ENCODE measurements at regions not wholly inside any gene's neighbourhood (a gene's known extent, or its start where the extent isn't known, plus 50 kb on each side); places are given as distances from the start of the nearest gene placed in this dataset.

DNA sequence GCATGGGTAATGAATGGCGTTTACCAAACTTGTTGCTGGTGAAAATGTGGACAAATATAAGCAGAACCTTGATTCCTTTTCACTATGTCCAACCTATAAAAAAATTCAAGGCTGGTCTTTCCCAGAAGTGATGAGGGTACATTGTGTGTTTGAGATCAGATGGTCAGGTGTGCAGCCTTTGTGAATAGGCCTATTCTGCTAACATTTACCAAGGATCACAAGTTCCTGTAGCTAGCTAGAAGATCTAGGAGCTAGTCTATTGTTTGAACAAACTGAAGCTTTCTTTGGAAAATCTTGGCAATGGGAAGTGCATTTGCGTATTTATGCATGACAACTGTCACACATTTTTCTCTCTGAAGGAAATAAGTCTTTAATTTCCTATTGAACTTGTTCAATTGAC lies 489.6 kb downstream of the KLF5 start:
- ChIA-PET POLR2A (no interaction called here), CTCF (interaction anchor here (1.5 kb wide), 1 partner anchor 15 kb away, joined by 4 read pairs; no protein-coding TSS in a partner anchor)
- intact Hi-C loops (cut with micrococcal nuclease), result no loop called here
- DNase-seq (no peak), ATAC-seq (no peak)
- no peak overlapping the region for H3K27ac Mint-ChIP-seq
- TF ChIP-seq, protein P1, sequence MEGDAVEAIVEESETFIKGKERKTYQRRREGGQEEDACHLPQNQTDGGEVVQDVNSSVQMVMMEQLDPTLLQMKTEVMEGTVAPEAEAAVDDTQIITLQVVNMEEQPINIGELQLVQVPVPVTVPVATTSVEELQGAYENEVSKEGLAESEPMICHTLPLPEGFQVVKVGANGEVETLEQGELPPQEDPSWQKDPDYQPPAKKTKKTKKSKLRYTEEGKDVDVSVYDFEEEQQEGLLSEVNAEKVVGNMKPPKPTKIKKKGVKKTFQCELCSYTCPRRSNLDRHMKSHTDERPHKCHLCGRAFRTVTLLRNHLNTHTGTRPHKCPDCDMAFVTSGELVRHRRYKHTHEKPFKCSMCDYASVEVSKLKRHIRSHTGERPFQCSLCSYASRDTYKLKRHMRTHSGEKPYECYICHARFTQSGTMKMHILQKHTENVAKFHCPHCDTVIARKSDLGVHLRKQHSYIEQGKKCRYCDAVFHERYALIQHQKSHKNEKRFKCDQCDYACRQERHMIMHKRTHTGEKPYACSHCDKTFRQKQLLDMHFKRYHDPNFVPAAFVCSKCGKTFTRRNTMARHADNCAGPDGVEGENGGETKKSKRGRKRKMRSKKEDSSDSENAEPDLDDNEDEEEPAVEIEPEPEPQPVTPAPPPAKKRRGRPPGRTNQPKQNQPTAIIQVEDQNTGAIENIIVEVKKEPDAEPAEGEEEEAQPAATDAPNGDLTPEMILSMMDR (IDR thresholded peaks at IDR 0.05), result no peak
- no peaks in the 10 kb centered on the region for H3K36me3 Mint-ChIP-seq (ENCODE audit: low read depth)
- no peaks in the 10 kb centered on the region for H3K9me3 Mint-ChIP-seq
- no peak overlapping the region for H3K4me3 Mint-ChIP-seq
- no peaks in the 10 kb centered on the region for H3K4me1 Mint-ChIP-seq (ENCODE audit: low read depth)
- no peaks in the 10 kb centered on the region for H3K27me3 Mint-ChIP-seq

DNA sequence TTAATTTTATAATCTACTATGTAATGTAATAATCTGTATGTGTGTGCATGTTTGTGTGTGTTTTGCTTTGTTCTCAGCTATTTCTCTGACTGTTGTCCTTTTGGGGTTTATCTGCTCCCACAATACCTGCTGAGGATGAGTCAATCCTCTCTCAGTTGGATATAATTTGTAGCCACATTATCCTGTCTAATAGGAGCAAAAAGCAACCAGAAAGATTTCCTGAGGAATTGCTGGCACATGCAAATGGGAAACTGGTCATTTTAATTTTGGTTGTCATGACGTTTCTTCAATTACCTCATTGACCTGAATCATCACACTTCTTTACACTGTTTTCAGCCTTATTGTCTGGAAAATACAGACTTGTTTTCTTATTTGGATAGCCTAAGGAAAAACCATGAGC lies 488.4 kb downstream of the KLF5 start:
- H3K4me1 Mint-ChIP-seq (ENCODE audit: low read depth), result no peaks in the 10 kb centered on the region
- no peak overlapping the region for H3K27ac Mint-ChIP-seq
- ATAC-seq, result no peak
- ChIA-PET POLR2A (no interaction called here), CTCF (no interaction called here)
- no peak overlapping the region for H3K4me3 Mint-ChIP-seq
- no peaks in the 10 kb centered on the region for H3K9me3 Mint-ChIP-seq
- no peak for DNase-seq
- no peaks in the 10 kb centered on the region for H3K36me3 Mint-ChIP-seq (ENCODE audit: low read depth)
- no peaks in the 10 kb centered on the region for H3K27me3 Mint-ChIP-seq
- intact Hi-C loops (cut with micrococcal nuclease), result no loop called here
- TF ChIP-seq, protein P1 (IDR thresholded peaks at IDR 0.05), result no peak

DNA sequence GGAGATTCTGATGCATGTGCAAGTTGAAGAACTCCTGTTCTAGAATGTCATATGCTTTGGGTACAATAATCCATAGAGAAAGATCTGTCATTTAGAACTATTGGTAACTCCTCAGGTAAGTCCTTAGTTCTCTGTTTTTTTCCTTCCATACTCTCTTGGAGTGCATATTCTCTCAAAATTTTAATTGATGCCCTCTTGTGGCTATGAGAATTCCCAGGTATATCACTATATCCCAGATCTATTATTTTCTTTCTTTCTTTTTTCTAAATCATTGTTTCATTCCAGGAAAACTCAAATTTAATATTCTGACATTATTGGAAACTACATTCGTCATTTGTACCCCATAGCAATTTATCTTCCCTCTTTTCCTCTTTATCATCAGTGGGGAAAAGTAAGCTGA lies 485.4 kb downstream of the KLF5 start:
- intact Hi-C loops (cut with micrococcal nuclease), result no loop called here
- ChIA-PET CTCF (interaction anchor here (1.4 kb wide), 1 partner anchor 16 kb away, joined by 3 read pairs; no protein-coding TSS in a partner anchor), POLR2A (interaction anchor here (0.7 kb wide), 1 partner anchor 124 kb away, joined by 3 read pairs; no protein-coding TSS in a partner anchor)
- Mint-ChIP-seq H3K9me3 (no peaks in the 10 kb centered on the region), H3K27me3 (no peaks in the 10 kb centered on the region), H3K4me3 (no peak overlapping the region), H3K27ac (no peak overlapping the region), H3K36me3 (ENCODE audit: low read depth) (no peaks in the 10 kb centered on the region), H3K4me1 (ENCODE audit: low read depth) (no peaks in the 10 kb centered on the region)
- TF ChIP-seq, protein P1 (IDR thresholded peaks at IDR 0.05), result no peak
- DNase-seq (no peak), ATAC-seq (no peak)

DNA sequence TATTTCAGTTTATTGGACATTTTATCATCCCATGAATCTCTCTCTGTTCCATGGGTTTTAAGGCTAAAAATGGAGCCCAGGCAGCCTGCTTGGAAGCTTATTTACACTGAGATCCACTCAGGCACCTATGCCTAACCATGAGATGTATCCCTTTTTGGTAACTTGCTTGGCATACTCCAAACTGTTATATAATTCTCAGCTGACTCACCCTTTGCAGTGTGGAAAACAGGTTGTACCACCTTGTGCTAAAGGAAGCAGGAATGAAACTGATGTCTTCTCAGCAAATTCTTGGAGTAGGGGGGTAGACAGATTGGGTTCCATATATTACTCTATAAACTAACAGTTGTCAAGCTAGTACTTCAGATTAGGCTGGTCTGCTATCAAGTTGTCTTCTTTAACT lies 483.6 kb downstream of the KLF5 start:
- POLR2A ChIA-PET, result no interaction called here
- Mint-ChIP-seq H3K9me3 (no peaks in the 10 kb centered on the region), H3K36me3 (ENCODE audit: low read depth) (no peaks in the 10 kb centered on the region), H3K4me3 (no peak overlapping the region), H3K27ac (no peak overlapping the region), H3K27me3 (no peaks in the 10 kb centered on the region), H3K4me1 (ENCODE audit: low read depth) (no peaks in the 10 kb centered on the region)
- DNase-seq (no peak), ATAC-seq (no peak)
- CTCF ChIA-PET, result interaction anchor here (1.0 kb wide), 1 partner anchor 23 kb away, joined by 3 read pairs; no protein-coding TSS in a partner anchor
- intact Hi-C loops (cut with micrococcal nuclease), result no loop called here
- TF ChIP-seq, protein P1 (IDR thresholded peaks at IDR 0.05), result no peak

DNA sequence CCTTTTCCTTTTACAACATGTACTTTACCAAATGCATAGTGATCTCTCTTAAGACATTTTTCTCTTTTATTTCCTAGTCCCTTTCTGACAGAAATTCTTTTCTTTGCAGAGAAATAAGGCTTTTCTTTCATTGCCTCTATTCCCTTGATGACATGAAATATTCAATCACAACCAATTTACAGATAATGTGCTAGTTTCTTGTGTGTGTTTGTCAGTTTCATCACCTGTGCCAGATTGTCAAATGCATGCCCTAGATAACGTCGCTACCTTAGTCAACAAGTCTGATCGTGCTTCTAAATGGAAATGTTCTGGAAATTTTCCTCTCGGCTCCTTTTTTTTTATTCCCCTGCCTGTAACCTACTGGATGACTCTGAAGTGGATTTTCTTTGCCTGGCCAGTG lies 478.1 kb downstream of the KLF5 start:
- Mint-ChIP-seq H3K4me3 (no peak overlapping the region), H3K4me1 (ENCODE audit: low read depth) (no peaks in the 10 kb centered on the region), H3K27me3 (no peaks in the 10 kb centered on the region), H3K36me3 (ENCODE audit: low read depth) (no peaks in the 10 kb centered on the region), H3K9me3 (no peaks in the 10 kb centered on the region), H3K27ac (no peak overlapping the region)
- intact Hi-C loops (cut with micrococcal nuclease), result no loop called here
- DNase-seq, result no peak
- ATAC-seq, result no peak
- ChIA-PET POLR2A (interaction anchor here (0.8 kb wide), 1 partner anchor 16 kb away, joined by 3 read pairs; no protein-coding TSS in a partner anchor), CTCF (no interaction called here)
- TF ChIP-seq, protein P1 (IDR thresholded peaks at IDR 0.05), result no peak
